Naive thymus-derived CD4-positive, alpha-beta T cell (primary cell): ENCODE measurements at regions not wholly inside any gene's neighbourhood (a gene's known extent, or its start where the extent isn't known, plus 50 kb on each side); places are given as distances from the start of the nearest gene placed in this dataset.

ENCODE experiments used
- ATAC-seq: fragments of 150-1000 bp; cut with Tn5 transposase; 2 replicates; pipeline ENCODE4 v1.10.0; 2021; ENCODE audit warnings: mild to moderate bottlenecking, moderate library complexity
- CTCF ChIA-PET: fragments of 350-600 bp; sonication (Branson Sonifier 250); formaldehyde crosslinking; loops from one replicate; lab custom pipeline; 2021; ENCODE audit warnings: antibody characterized with exemption; lab: Charles Lee
- POLR2A ChIA-PET: fragments of 350-600 bp; sonication (Branson Sonifier 250); formaldehyde crosslinking; loops from one replicate; lab custom pipeline; 2021; ENCODE audit warnings: antibody characterized with exemption, inconsistent platforms; lab: Charles Lee
- DNase-seq, 9 donors: peaks; one replicate each; pipeline versions ENCODE4 v3.0.0 to v3.0.0-alpha.2; 2020 to 2022; ENCODE audit warnings: mixed read lengths in 1 of 9
- H3K27ac ChIP-seq: one replicate; pipeline ENCODE4 v1.7.0; 2013; ENCODE audit warnings: mild to moderate bottlenecking, low read depth, low read length, moderate library complexity
- H3K27me3 ChIP-seq, 2 donors: one replicate each; pipeline ENCODE4 v1.7.0; 2013; ENCODE audit warnings: low read length in 2 of 2, mild to moderate bottlenecking in 2 of 2, moderate library complexity in 2 of 2; ENCODE audit not compliant: control insufficient read depth in 2 of 2, insufficient read depth in 2 of 2
- H3K36me3 ChIP-seq, 3 experiments: 1 replicate in 2 of 3; 2 replicates in 1 of 3; pipeline ENCODE4 v1.7.0; 2013; ENCODE audit warnings: low read length in 3 of 3, mild to moderate bottlenecking in 3 of 3, moderate library complexity in 1 of 3; ENCODE audit not compliant: insufficient read depth in 3 of 3, control insufficient read depth in 2 of 3
- H3K4me1 ChIP-seq, 2 donors: one replicate each; pipeline ENCODE4 v1.7.0; 2013; ENCODE audit warnings: low read length in 2 of 2, mild to moderate bottlenecking in 2 of 2, moderate library complexity in 1 of 2; ENCODE audit not compliant: control insufficient read depth in 2 of 2, insufficient read depth in 2 of 2
- H3K4me3 ChIP-seq: 2 replicates; pipeline ENCODE4 v1.7.0; 2013; ENCODE audit warnings: mild to moderate bottlenecking, low read length
- H3K9me3 ChIP-seq, 3 experiments: 1 replicate in 2 of 3; 2 replicates in 1 of 3; pipeline ENCODE4 v1.7.0; 2013; ENCODE audit warnings: low read length in 3 of 3; ENCODE audit not compliant: control insufficient read depth in 2 of 3
- H3K27ac Mint-ChIP-seq, 9 donors: one replicate each; pipeline ENCODE4 v1.8.0; 2020 to 2022; ENCODE audit warnings: mixed read lengths in 9 of 9, mild to moderate bottlenecking in 8 of 9, moderate library complexity in 5 of 9, inconsistent platforms in 2 of 9
- H3K27me3 Mint-ChIP-seq, 5 donors: one replicate each; pipeline ENCODE4 v1.8.0; 2021 to 2022; ENCODE audit warnings: mixed read lengths in 5 of 5, mild to moderate bottlenecking in 1 of 5
- H3K36me3 Mint-ChIP-seq, 5 donors: one replicate each; pipeline ENCODE4 v1.8.0; 2020 to 2022; ENCODE audit warnings: mixed read lengths in 5 of 5, mild to moderate bottlenecking in 3 of 5, inconsistent platforms in 1 of 5
- H3K4me1 Mint-ChIP-seq, 7 donors: one replicate each; pipeline ENCODE4 v1.8.0; 2020 to 2022; ENCODE audit warnings: mixed read lengths in 7 of 7, mild to moderate bottlenecking in 3 of 7, inconsistent platforms in 1 of 7
- H3K4me3 Mint-ChIP-seq, 10 donors: one replicate each; pipeline ENCODE4 v1.8.0; 2020 to 2022; ENCODE audit warnings: mild to moderate bottlenecking in 10 of 10, mixed read lengths in 10 of 10, moderate library complexity in 6 of 10, inconsistent platforms in 2 of 10
- H3K9me3 Mint-ChIP-seq, 11 donors: one replicate each; pipeline ENCODE4 v1.8.0; 2020 to 2022; ENCODE audit warnings: mixed read lengths in 11 of 11, mild to moderate bottlenecking in 4 of 11, inconsistent platforms in 1 of 11, moderate library complexity in 1 of 11
- intact Hi-C, 2 donors: fragments of 100-400 bp; cut with micrococcal nuclease; formaldehyde crosslinking; loops; one replicate each; pipeline ENCODE4 v1.15.1; 2023

DNA sequence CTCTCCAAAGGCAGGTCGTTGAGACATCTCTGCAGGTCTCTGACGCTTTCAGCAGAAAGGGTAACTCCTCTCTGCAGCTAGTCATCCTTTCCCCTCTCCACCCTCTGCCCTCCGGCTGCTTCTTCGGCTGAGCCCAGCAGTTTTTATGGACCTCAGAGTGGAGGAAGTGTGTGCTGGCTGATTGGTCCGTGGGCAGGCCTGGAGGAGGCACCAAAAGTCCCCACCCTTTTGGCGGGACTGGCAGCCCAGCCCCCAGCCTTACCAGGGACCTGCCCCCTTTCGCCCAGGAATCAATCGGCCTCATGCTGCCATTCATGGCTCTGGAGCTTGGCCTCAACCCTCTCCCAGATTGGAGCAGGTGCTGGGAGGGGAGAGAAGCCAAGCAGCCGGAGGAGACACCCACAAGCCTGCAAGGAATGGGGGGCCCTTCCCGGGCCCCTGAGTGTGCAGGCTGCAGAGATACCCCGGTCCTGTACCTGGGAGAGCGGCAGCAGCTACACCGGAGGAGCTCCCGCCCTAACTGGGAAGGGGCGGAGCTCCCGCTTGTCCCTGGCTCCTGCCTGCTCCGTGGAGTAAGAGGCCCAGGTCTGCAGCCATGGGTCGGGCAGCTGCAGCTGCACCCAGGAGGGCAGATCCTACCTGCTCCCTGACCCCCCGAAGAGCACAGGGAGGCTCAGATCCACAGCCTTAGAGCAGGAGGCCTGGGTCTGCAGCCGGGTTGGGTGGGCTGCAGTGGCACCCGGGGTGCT is 170.3 kb upstream of the SOX4 start:
- no peaks in the 10 kb centered on the region for H3K36me3 Mint-ChIP-seq
- no peaks in the 10 kb centered on the region for H3K9me3 ChIP-seq
- ChIA-PET POLR2A (no interaction called here), CTCF (no interaction called here)
- no peaks in the 10 kb centered on the region for H3K4me1 ChIP-seq
- H3K36me3 ChIP-seq = no peaks in the 10 kb centered on the region
- no peak overlapping the region for H3K27ac ChIP-seq
- ATAC-seq (no peak), DNase-seq (no peak)
- H3K4me3 ChIP-seq = no peak overlapping the region
- peaks cover 0 to 13% (median 3%) of the 10 kb centered on the region in 11 donors for H3K9me3 Mint-ChIP-seq
- no peaks in the 10 kb centered on the region for H3K4me1 Mint-ChIP-seq
- H3K27ac Mint-ChIP-seq = no peak overlapping the region
- no peaks in the 10 kb centered on the region for H3K27me3 ChIP-seq
- H3K27me3 Mint-ChIP-seq = peaks cover 0 to 9% (median 5%) of the 10 kb centered on the region in 5 donors
- intact Hi-C loops = no loop called here
- H3K4me3 Mint-ChIP-seq = no peak overlapping the region

- peaks cover 0 to 13% (median 5%) of the 10 kb centered on the region in 11 donors for H3K9me3 Mint-ChIP-seq
- ChIA-PET POLR2A (no interaction called here), CTCF (no interaction called here)
- DNase-seq (no peak), ATAC-seq (no peak)
- H3K27ac ChIP-seq = no peak overlapping the region
- intact Hi-C loops = no loop called here
- no peak overlapping the region for H3K4me3 ChIP-seq
- H3K9me3 ChIP-seq = no peaks in the 10 kb centered on the region
- H3K27me3 ChIP-seq = no peaks in the 10 kb centered on the region
- H3K27ac Mint-ChIP-seq = no peak overlapping the region
- no peaks in the 10 kb centered on the region for H3K4me1 Mint-ChIP-seq
- H3K4me3 Mint-ChIP-seq = no peak overlapping the region
- no peaks in the 10 kb centered on the region for H3K36me3 Mint-ChIP-seq
- H3K27me3 Mint-ChIP-seq = peaks cover 2 to 15% (median 10%) of the 10 kb centered on the region in 5 donors
- H3K4me1 ChIP-seq = no peaks in the 10 kb centered on the region
- no peaks in the 10 kb centered on the region for H3K36me3 ChIP-seq
Observed at GRCh38 chr6:21426841-21427490, 166.6 kb upstream of the SOX4 start.

- Mint-ChIP-seq H3K4me1 (no peaks in the 10 kb centered on the region), H3K4me3 (no peak overlapping the region), H3K36me3 (peaks cover 0 to 4% (median 0%) of the 10 kb centered on the region in 5 donors), H3K9me3 (peaks cover 0 to 13% (median 4%) of the 10 kb centered on the region in 11 donors), H3K27ac (no peak overlapping the region), H3K27me3 (peaks cover 7 to 16% (median 11%) of the 10 kb centered on the region in 5 donors)
- Histone ChIP-seq H3K36me3 (no peaks in the 10 kb centered on the region), H3K27me3 (no peaks in the 10 kb centered on the region), H3K4me3 (no peak overlapping the region), H3K4me1 (no peaks in the 10 kb centered on the region), H3K9me3 (no peaks in the 10 kb centered on the region), H3K27ac (no peak overlapping the region)
- no peak for ATAC-seq
- ChIA-PET POLR2A (no interaction called here), CTCF (no interaction called here)
- DNase-seq = no peak
- intact Hi-C loops = no loop called here
Observed at GRCh38 chr6:21429291-21429690, 164.3 kb upstream of the SOX4 start.

- ChIA-PET CTCF (no interaction called here), POLR2A (no interaction called here)
- Histone ChIP-seq H3K27me3 (no peaks in the 10 kb centered on the region), H3K4me3 (no peak overlapping the region), H3K36me3 (no peaks in the 10 kb centered on the region), H3K4me1 (no peaks in the 10 kb centered on the region), H3K9me3 (no peaks in the 10 kb centered on the region), H3K27ac (no peak overlapping the region)
- peaks cover 0 to 3% (median 0%) of the 10 kb centered on the region in 11 donors for H3K9me3 Mint-ChIP-seq
- H3K4me3 Mint-ChIP-seq = no peak overlapping the region
- H3K4me1 Mint-ChIP-seq = no peaks in the 10 kb centered on the region
- H3K36me3 Mint-ChIP-seq = peaks cover 0 to 4% (median 0%) of the 10 kb centered on the region in 5 donors
- peaks cover 7 to 13% (median 9%) of the 10 kb centered on the region in 5 donors for H3K27me3 Mint-ChIP-seq
- peak; percentile 18 for ATAC-seq
- DNase-seq = no peak
- intact Hi-C loops = no loop called here
- H3K27ac Mint-ChIP-seq = no peak overlapping the region
Observed at GRCh38 chr6:21431526-21431925, 162.0 kb upstream of the SOX4 start.

- CTCF ChIA-PET = no interaction called here
- Histone ChIP-seq H3K27ac (no peak overlapping the region), H3K36me3 (no peaks in the 10 kb centered on the region), H3K4me1 (no peaks in the 10 kb centered on the region), H3K9me3 (no peaks in the 10 kb centered on the region), H3K27me3 (no peaks in the 10 kb centered on the region), H3K4me3 (no peak overlapping the region)
- Mint-ChIP-seq H3K4me1 (peaks cover 5 to 23% (median 14%) of the 10 kb centered on the region in 7 donors), H3K27ac (no peak overlapping the region), H3K9me3 (peaks cover 0 to 2% (median 0%) of the 10 kb centered on the region in 11 donors), H3K27me3 (peaks cover under 1 to 11% (median 7%) of the 10 kb centered on the region in 5 donors), H3K36me3 (peaks cover 0 to 4% (median 0%) of the 10 kb centered on the region in 5 donors), H3K4me3 (no peak overlapping the region)
- DNase-seq = no peak
- POLR2A ChIA-PET = no interaction called here
- ATAC-seq = no peak
- intact Hi-C loops = no loop called here
Observed at GRCh38 chr6:21436625-21437024, 156.9 kb upstream of the SOX4 start.

GRCh38 chr6:21437581-21437980 is 156.0 kb upstream of the SOX4 start:
- intact Hi-C loops = no loop called here
- ATAC-seq = no peak
- CTCF ChIA-PET = no interaction called here

More at GRCh38 chr6:21437581-21437980, 156.0 kb upstream of the SOX4 start:
- POLR2A ChIA-PET = no interaction called here
- Mint-ChIP-seq H3K36me3 (no peaks in the 10 kb centered on the region), H3K4me1 (peaks cover 5 to 23% (median 14%) of the 10 kb centered on the region in 7 donors), H3K4me3 (no peak overlapping the region), H3K27me3 (peaks cover 0 to 7% (median 4%) of the 10 kb centered on the region in 5 donors), H3K27ac (no peak overlapping the region), H3K9me3 (peaks cover 0 to 2% (median 0%) of the 10 kb centered on the region in 11 donors)
- Histone ChIP-seq H3K27me3 (no peaks in the 10 kb centered on the region), H3K4me3 (no peak overlapping the region), H3K9me3 (no peaks in the 10 kb centered on the region), H3K4me1 (no peaks in the 10 kb centered on the region), H3K27ac (no peak overlapping the region), H3K36me3 (no peaks in the 10 kb centered on the region)
- no peak for DNase-seq
